SK-N-SH treated with all-trans-retinoic acid at 6 μM for 48 hours (cell line): ENCODE measurements at regions not wholly inside any gene's neighbourhood (a gene's known extent, or its start where the extent isn't known, plus 50 kb on each side); places are given as distances from the start of the nearest gene placed in this dataset.

Source experiments
- ATAC-seq: fragments of 200-7000 bp; cut with Tn5 transposase; 3 replicates; pipeline ENCODE4 v1.9.1; 2020; ENCODE audit warnings: mild to moderate bottlenecking, moderate library complexity
- ARNTL ChIP-seq: fragments of 450-650 bp; formaldehyde crosslinking; IDR thresholded peaks from 2 replicates; pipeline ENCODE4 v1.5.0; 2020; ENCODE audit warnings: low read depth, mild to moderate bottlenecking, moderate library complexity, borderline replicate concordance
- BACH2 ChIP-seq: fragments of 250-450 bp; sonication (Bioruptor Pico); IDR thresholded peaks from 2 replicates; pipeline ENCODE4 v1.9.0; 2021; ENCODE audit warnings: mild to moderate bottlenecking, borderline replicate concordance
- CREB5 ChIP-seq: fragments of 250-450 bp; sonication (Bioruptor Pico); IDR thresholded peaks from 2 replicates; pipeline ENCODE4 v1.5.1; 2020; ENCODE audit warnings: low read depth, mild to moderate bottlenecking, moderate library complexity
- CSDC2 ChIP-seq: fragments of 250-450 bp; sonication (Bioruptor Pico); IDR thresholded peaks from 2 replicates; pipeline ENCODE4 v1.5.0; 2020; ENCODE audit warnings: mild to moderate bottlenecking, moderate library complexity
- CSRNP3 ChIP-seq: fragments of 250-450 bp; sonication (Bioruptor Pico); IDR thresholded peaks from 2 replicates; pipeline ENCODE4 v1.5.1; 2021; ENCODE audit warnings: mild to moderate bottlenecking, moderate library complexity
- ESRRG ChIP-seq: fragments of 250-450 bp; sonication (Bioruptor Pico); IDR thresholded peaks from 2 replicates; pipeline ENCODE4 v1.6.1; 2021; ENCODE audit warnings: mild to moderate bottlenecking
- GLIS3 ChIP-seq: fragments of 250-450 bp; sonication (Bioruptor Pico); IDR thresholded peaks from 2 replicates; pipeline ENCODE4 v1.5.0; 2020; ENCODE audit warnings: mild to moderate bottlenecking, moderate library complexity
- ISL1 ChIP-seq: fragments of 250-450 bp; sonication (Bioruptor Pico); IDR thresholded peaks from 2 replicates; pipeline ENCODE4 v2.1.2; 2022; ENCODE audit warnings: mild to moderate bottlenecking, moderate library complexity
- OSR1 ChIP-seq: fragments of 250-450 bp; sonication (Bioruptor Pico); IDR thresholded peaks from 2 replicates; pipeline ENCODE4 v1.8.0; 2022; ENCODE audit warnings: moderate library complexity, mild to moderate bottlenecking, inconsistent platforms
- PATZ1 ChIP-seq: fragments of 250-450 bp; sonication (Bioruptor Pico); IDR thresholded peaks from 2 replicates; pipeline ENCODE4 v1.8.0; 2020; ENCODE audit warnings: mild to moderate bottlenecking, moderate library complexity, borderline replicate concordance
- POU6F1 ChIP-seq: fragments of 250-450 bp; sonication (Bioruptor Pico); IDR thresholded peaks from 2 replicates; pipeline ENCODE4 v1.8.0; 2021; ENCODE audit warnings: low read depth, mild to moderate bottlenecking, moderate library complexity, borderline replicate concordance
- PPARA ChIP-seq: fragments of 250-450 bp; sonication (Bioruptor Pico); IDR thresholded peaks from 2 replicates; pipeline ENCODE4 v1.5.0; 2020; ENCODE audit warnings: mild to moderate bottlenecking, borderline replicate concordance
- RARB ChIP-seq: fragments of 250-450 bp; sonication (Bioruptor Pico); IDR thresholded peaks from 2 replicates; pipeline ENCODE4 v1.8.0; 2021; ENCODE audit warnings: mild to moderate bottlenecking, moderate library complexity
- SNAI2 ChIP-seq: fragments of 250-450 bp; sonication (Bioruptor Pico); IDR thresholded peaks from 2 replicates; pipeline ENCODE4 v1.5.0; 2020; ENCODE audit warnings: mild to moderate bottlenecking, moderate library complexity
- TCF4 ChIP-seq: fragments of 250-450 bp; sonication (Bioruptor Pico); IDR thresholded peaks from 2 replicates; pipeline ENCODE4 v1.8.0; 2021; ENCODE audit warnings: mild to moderate bottlenecking, moderate library complexity, borderline replicate concordance
- TOX ChIP-seq: fragments of 250-450 bp; sonication (Bioruptor Pico); IDR thresholded peaks from 2 replicates; pipeline ENCODE4 v1.8.0; 2021; ENCODE audit warnings: mild to moderate bottlenecking, moderate library complexity, borderline replicate concordance
- TSHZ2 ChIP-seq: fragments of 250-450 bp; sonication (Bioruptor Pico); IDR thresholded peaks from 2 replicates; pipeline ENCODE4 v1.5.0; 2020; ENCODE audit warnings: mild to moderate bottlenecking, moderate library complexity
- ZC3H10 ChIP-seq: fragments of 250-450 bp; sonication (Bioruptor Pico); IDR thresholded peaks from 2 replicates; pipeline ENCODE4 v1.5.1; 2021; ENCODE audit warnings: mild to moderate bottlenecking, moderate library complexity
- ZFP3 ChIP-seq: fragments of 250-450 bp; sonication (Bioruptor Pico); IDR thresholded peaks from 2 replicates; pipeline ENCODE4 v1.5.0; 2020; ENCODE audit warnings: mild to moderate bottlenecking, moderate library complexity
- ZFP30 ChIP-seq: fragments of 450-650 bp; formaldehyde crosslinking; IDR thresholded peaks from 2 replicates; pipeline ENCODE4 v1.5.0; 2022; ENCODE audit warnings: mild to moderate bottlenecking, moderate library complexity
- ZNF565 ChIP-seq: fragments of 450-650 bp; formaldehyde crosslinking; conservative IDR thresholded peaks from 2 replicates; pipeline ENCODE4 v1.5.0; 2020; ENCODE audit warnings: low read depth, mild to moderate bottlenecking, moderate library complexity
- ZNF70 ChIP-seq: fragments of 450-650 bp; formaldehyde crosslinking; IDR thresholded peaks from 2 replicates; pipeline ENCODE4 v1.5.0; 2020; ENCODE audit warnings: mild to moderate bottlenecking, moderate library complexity
- ZNF8 ChIP-seq: fragments of 450-650 bp; formaldehyde crosslinking; IDR thresholded peaks from 2 replicates; pipeline ENCODE4 v1.5.0; 2020; ENCODE audit warnings: mild to moderate bottlenecking, moderate library complexity

GRCh38 chr7:46080595-46081159 lies 159.6 kb upstream of the IGFBP3 start:
- ATAC-seq = peak; percentile 90
- TF ChIP-seq TOX (peak; percentile 33; the same call in 1 of the 2 replicates), CSDC2 (CRISPR knock-in tag) (no peak), TCF4 (no peak), SNAI2 (CRISPR knock-in tag) (no peak), OSR1 (CRISPR knock-in tag) (no peak), ARNTL (no peak), CREB5 (CRISPR knock-in tag) (peak; percentile 18; the same call in 1 of the 2 replicates), CSRNP3 (CRISPR knock-in tag) (no peak), ZFP3 (CRISPR knock-in tag) (no peak), ZC3H10 (CRISPR knock-in tag) (peak; percentile 79), POU6F1 (CRISPR knock-in tag) (no peak), ZNF70 (CRISPR knock-in tag) (no peak), ESRRG (no peak), RARB (CRISPR knock-in tag) (no peak), ZNF8 (no peak), ZNF565 (CRISPR knock-in tag) (no peak), TSHZ2 (no peak), ZFP30 (CRISPR knock-in tag) (no peak), PATZ1 (CRISPR knock-in tag) (no peak), BACH2 (no peak), PPARA (no peak), GLIS3 (CRISPR knock-in tag) (no peak), ISL1 (CRISPR knock-in tag) (peak; percentile 87)

GRCh38 chr7:46079421-46079820 lies 158.3 kb upstream of the IGFBP3 start:
- TF ChIP-seq ZNF70 (CRISPR knock-in tag) (no peak), ISL1 (CRISPR knock-in tag) (no peak), ZNF8 (no peak), ZFP3 (CRISPR knock-in tag) (no peak), CSDC2 (CRISPR knock-in tag) (no peak), ZFP30 (CRISPR knock-in tag) (no peak), OSR1 (CRISPR knock-in tag) (no peak), ARNTL (no peak), RARB (CRISPR knock-in tag) (no peak), TSHZ2 (no peak), ZNF565 (CRISPR knock-in tag) (no peak), TCF4 (no peak), POU6F1 (CRISPR knock-in tag) (no peak), CREB5 (CRISPR knock-in tag) (no peak), SNAI2 (CRISPR knock-in tag) (no peak)
- no peak for ATAC-seq
